ENCODE measurements at regions not wholly inside any gene's neighbourhood (a gene's known extent, or its start where the extent isn't known, plus 50 kb on each side); places are given as distances from the start of the nearest gene placed in this dataset.
A peak's percentile ranks its signal among the peaks of the same experiment; 100 is the strongest.

DNA sequence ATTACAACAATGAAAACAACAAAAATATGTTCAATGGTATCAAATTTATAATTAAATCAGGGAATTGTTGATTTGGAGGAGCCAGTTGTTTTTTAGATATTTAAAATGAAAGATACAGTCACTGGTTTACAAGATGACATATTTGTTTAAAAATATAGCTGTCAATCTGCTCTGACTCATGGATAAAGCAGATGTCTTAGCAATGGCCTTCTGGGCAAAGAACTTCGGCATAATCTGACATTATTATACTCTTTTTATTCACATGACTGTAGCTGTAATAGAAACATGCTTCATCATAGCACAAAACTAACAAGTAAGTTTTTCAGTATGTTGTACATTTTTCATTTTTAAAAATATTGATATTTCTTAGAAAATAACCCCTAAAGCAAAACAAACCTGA is 267.4 kb downstream of the CENPW start:
- no peak for DNase-seq

DNA sequence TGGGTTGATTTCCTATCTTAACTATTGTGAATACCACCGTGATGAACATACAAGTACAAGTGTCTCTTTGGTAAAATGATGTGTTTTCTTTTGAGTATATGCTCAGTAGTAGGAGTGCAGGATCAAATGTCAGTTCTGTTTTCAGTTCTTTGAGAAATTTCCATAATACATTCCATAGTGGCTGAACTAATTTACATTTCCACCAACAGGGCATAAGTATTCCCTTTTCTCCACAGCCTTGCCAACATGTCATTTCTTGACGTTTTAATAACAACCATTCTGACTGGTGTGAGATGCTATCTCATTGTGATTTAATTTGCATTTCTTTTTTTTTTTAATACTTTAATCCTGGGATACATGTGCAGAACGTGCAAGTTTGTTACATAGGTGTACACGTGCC is 268.8 kb downstream of the CENPW start:
- DNase-seq = no peak

DNA sequence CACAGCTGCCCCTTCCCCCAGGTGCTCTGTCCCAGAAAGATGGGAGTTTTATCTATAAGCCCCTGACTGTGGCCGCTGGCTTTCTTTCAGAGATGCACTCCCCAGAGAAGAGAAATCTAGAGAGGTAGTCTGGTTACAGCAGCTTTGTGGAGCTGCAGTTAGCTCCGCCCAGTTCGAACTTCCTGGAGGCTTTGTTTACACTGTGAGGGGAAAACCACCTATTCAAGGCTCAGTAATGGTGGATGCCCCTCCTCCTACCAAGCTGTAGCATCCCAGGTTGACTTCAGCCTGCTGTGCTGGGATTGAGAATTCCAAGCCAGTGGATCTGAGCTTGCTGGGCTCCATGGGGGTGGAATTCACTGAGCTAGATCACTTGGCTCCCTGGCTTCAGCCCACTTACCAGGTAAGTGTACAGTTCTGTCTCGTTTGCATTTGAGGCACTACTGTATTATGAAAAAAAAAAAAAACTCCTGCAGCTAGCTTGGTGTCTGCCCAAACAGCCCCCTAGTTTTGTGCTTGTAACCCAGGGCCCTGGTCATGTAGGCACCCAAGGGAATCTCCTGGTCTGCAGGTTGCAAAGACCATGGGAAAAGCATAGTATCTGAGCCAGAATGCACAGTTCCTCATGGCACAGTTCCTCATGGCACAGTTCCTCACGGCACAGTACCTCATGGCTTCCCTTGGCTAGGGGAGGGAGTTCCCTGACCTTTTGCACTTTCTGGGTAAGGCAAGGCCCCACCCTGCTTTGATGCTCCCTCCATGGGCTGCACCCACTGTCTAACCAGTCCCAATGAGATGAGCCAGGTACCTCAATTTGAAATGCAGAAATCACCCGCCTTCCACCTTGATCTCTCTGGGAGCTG is 275.0 kb downstream of the CENPW start:
- no peak for DNase-seq

DNA sequence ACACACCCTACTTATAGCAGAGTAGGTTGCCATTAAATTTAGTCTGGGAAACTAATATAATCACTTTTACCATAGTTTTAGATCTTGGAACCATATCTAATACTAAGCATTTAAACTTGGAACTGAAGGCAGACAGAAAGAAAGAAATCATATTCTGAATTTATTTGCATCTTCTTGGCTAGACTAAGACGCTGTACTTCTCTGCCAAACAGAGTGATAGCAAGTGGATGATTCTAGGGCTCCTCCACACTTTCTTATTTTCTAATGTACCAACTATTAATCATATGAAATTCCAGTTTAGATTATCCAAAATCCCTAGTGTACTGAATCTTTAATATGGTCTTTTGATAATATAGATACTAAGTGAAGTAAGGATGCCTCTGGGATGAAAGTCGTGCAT is 277.0 kb downstream of the CENPW start:
- DNase-seq = no peak

DNA sequence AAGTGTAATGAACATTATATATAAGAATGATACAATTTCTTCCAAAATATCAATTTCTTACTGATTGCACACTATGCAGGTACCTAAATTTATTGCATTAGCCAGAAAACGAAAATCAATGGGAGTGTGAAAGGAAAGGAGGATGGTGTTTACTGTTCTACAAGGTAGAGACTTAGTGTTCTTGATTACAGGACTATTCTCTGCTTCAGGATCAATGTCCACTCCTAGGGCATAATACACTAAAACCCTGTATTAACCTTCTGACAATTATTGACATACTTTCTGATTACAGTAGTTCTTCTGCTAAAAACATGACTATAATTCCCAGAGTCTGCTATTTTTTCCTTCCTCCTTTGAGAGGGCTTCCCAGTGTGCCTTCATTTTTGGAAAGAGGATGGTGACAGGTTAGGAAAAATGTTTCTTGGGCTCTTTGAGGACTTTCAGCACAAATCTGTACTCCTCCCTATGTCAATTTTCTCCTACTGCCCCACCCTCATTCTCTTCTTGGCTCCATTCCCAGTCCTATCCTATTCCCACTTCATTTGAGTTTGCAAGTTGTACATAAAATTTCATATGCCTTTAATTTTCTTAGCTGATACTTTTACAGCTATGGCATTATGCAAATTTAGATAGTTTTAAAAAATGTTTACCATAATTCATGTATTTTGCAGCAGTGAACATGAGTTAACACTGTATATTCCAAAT is 278.9 kb downstream of the CENPW start:
- DNase-seq = no peak

DNA sequence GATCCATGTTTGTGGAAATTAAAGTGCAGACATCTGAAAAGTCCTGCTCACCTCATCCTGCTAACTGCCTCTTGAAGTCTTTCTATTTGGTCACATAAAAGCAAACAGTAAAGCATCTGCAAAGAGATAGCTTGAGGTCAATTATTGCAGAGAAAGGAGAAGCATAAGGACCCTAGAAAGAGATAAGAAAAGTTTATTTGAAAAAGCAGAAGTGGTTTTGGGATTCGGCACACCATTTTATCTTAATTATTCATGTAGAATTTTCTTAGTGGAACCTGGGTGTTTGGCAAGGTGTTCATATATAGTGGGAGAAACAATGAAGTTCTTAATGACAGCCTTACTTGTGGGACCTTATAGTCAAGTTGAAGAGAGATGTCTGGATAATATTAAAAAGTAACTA is 280.8 kb downstream of the CENPW start:
- DNase-seq = no peak

DNA sequence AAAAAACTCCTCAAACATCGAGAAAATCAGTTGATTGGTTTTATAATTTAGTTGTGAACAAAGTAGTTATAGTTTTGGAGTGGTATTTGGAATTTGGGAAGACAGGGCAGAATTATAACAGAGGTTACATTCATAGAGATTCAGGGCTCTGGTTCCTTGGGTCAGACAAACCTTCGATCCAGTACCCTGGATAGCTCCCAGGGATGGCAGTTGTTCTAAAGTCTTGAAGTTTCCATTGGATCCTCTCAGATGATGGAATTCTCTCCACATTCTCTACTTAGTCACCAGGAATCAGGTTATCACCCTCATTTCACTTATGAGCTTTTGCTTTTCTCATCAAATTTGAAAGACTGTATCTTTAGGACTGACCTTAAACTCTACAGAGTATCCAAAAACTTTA is 285.1 kb downstream of the CENPW start:
- no peak for DNase-seq

DNA sequence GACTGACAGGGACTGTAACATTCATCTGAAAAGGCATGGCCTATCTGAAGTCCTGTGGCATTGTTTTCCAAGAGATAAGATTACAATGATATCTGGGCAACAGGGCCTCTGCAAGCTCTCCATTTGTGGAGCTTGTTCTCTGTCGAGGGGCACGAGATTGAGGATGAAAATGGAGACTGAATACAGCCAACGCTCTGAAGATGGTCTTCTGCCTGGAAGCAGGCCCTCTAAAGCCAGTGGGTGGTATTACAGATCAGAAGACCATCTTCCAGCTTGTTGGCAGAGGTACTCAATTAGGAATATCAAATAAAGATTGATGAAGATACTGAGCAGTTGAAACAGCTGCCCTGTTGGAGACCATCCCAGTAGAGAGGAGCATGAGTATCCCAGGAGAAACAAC is 288.2 kb downstream of the CENPW start:
- no peak for DNase-seq

DNA sequence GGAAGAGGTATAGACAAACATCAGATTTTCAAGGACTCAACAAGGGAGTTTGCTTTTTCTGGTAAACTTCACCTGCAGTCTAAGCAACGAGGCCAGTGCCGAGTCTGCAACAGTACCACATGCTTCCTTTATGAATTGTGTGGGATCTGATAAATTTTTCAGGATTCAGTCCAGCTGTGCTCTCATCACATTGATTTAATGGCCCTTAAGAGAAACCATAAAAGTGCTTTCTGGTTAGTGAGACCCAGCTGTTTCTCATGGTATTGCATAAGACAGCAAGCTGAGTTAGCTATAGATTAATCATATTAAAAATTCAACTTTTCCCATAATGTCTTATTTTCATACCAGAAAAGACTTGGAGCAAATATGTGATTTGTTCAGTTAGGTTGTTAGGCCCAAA is 291.4 kb downstream of the CENPW start:
- peak in 1 of 2 donors; percentile 39 for DNase-seq

DNA sequence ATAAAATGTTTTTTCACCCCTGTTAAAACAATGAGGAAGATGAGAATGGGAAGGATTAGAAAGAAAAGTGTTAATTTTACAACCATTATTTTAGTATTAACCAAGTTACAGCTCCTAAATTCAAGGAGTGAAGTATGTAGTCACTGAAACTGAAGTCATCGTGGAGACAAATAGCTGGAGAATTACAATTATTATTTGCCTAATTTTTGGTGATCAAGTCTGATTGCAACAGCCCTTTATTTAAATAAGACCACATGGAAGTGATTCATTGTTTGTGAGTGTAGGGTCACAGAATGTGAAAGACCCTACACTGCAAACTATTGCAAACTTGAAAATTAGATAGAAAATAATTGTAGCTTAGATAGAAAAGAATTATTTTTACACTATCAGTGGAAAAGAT is 292.4 kb downstream of the CENPW start:
- no peak for DNase-seq

DNA sequence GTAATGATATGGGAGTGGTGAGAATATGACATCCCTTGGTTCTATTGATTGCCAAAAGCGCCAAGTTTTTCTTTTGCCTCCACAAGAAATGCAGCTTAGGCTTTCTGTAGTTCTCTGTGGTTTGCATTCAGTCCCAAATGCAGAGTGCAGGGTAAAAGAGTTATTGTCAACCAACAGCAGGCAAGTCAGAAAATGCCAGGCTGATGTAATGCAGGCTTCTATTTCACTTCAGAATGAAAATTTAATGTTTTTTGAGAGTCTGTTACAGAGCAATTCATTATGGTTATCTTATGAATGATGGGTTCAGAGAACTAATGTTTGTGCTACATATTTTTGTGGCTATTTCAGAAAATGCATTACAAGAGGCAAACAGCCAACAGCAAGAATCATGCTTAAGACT is 293.5 kb downstream of the CENPW start:
- no peak for DNase-seq

DNA sequence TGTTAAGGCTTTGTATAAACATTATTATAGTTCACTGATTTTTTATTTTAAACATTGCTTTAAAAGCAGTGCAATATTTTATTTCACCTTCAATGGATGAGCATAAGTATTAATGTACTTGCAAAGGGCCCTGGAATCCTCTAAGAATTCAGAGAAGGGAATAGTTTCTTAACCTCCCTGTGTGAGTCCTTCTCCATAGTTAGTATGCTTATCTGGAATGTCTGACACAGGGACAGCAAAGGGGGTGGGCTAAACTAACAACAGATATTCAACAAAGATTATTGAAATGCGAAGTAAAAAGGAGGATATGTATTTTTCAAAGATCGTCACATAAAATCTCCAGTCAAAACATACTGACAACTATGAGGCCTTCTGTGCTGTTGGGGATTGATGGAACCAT is 300.4 kb downstream of the CENPW start:
- no peak for DNase-seq

DNA sequence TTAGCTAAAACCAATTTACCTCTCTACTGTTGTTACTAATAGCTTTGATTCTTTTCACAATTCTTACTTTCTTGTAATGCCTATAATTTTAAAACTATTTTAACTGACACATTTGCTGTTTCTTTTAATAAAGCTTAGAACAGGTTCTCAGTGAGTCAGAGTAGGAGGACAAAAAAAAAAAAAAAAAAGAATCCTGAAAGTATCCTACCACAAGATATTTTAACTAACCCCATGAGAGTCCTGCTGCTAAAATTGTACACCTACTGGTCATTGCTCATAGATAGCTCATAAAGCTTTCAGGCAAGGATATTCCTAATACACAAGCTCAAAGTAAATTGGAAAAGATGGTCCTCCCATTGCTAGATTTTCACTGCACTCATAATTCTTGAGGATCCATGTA is 301.0 kb downstream of the CENPW start:
- no peak for DNase-seq

DNA sequence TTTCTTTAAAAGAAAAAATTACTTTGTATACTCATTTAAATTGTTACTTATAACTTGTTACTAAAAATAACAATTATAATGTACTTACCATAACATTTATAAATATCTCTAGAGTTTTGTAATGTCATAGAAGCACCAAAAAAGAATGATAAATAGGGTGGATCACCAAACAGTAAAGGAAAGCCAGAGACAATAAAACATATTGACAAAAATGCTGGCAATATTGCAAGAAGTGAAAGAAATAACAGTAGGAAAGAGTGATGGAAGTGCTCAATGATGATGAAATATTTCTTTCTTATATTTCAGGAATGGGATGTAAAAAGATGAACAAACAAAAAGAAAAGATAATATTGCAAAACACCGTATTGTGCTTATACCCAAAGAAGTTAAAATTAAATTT is 301.7 kb downstream of the CENPW start:
- no peak for DNase-seq

DNA sequence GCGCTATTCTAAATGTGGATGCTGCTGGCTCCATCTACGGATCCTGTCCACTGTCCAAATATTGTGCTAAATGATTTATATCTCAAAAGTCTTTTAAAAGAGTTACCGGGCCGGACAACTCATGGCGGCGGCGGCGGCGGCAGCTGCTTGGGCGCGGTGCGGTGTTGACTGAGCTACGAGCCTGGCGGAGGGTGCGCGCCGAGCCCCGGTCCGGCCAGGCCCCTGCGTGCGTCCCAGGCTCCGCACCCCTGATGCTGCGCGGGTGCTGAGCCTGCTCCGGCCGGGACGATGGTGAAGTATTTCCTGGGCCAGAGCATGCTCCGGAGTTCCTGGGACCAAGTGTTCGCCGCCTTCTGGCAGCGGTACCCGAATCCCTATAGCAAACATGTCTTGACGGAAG is 303.4 kb downstream of the CENPW start:
- DNase-seq = no peak

DNA sequence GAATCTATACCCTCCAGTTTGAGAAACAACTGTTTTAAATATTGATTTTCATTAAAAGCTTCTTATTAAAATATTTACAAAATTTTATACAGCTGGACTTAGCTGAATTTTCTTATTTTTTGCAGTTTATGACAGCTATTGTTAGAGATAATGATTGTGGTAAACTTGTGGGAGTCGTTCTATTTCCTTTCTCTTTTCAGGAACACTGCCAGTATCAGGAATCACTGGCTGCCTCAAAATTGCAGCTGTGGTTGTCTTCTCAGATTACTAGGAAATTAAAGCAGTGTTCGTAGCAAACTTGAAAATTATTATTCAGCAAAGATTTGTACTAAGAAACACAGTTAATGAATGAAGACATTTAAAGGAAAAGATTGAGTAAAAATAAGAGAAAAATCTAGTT is 311.0 kb downstream of the CENPW start:
- DNase-seq = no peak

DNA sequence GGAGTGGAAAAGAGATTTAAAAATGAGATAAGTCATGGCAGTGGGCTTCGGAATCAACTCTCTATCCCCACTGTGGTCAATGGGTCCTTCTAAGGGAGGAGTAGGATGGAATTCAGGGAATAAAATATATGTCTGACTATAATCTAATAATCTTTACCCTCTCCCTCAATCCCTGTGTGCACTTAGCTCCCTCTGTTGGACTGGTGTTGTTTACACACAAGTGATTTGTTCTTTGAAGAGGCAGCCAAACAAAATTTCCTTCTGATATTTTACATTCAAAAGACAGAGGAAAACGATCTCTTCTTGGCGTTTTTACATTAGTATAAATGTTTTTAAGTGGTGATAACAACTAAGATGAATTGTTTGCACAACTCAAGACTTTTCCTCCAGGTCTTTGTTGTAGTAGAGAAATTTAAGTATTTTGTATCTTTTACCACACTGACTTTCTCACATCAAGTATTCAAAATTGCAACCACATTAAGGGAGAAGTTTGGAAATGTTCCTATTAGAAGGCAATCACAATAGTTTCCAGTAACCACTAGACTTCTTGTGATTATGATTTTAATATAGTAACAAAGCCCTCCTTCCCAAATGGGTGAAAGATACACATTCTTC is 317.8 kb downstream of the CENPW start:
- DNase-seq = no peak

DNA sequence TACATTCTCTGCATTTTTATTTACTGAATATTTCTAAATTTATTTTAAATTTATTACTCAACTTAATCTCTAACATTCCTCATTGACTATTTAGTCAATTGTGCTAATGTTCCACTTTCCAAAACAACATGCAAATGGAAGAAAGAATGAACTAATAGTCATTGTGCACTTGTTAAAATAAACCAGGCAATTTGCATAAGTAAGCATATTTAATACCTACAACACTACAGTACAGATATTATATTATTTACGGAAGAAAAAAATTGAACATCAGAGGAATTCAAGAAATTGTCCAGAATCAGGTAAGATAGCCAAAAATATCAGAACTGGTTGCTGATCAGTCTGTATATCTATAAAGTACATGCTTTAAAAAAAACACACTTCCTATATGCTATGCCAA is 320.5 kb downstream of the CENPW start:
- DNase-seq = no peak

DNA sequence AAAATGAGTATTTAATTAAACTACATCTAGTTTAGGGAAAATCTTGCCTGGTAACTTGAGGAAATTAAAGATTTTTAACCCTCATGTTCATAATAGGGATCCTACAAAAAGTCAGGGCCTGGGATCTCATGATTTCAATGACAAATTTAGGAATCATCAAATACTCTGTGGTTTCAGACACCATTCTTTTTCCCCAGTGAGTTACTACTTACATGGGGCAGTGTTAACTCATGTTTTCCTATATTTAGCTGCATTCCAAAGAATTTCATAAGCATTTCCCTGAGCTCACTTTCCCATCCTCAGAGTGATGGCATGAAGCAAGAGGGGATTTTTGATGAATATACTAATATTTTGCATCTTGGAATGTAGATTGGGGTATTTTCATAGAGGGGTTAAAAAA is 321.7 kb downstream of the CENPW start:
- DNase-seq = no peak

DNA sequence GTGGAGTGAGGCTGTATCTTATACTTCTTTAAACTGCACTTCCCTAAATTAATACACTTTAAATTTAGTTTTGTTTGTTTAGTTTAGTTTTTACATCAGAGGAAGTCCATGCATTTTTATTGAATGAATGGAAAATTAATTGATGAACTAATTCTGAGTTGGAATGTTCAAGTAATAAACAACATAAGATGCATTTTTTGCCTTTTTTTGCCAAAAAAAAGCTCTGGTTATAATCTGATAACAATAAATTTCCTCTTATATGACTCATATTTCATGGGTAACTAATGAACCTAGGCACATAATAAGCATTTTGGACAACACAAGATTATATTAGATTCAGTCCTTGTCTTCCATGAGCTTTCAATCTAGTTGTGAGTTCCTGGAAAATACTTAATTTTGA is 323.1 kb downstream of the CENPW start:
- no peak for DNase-seq

DNA sequence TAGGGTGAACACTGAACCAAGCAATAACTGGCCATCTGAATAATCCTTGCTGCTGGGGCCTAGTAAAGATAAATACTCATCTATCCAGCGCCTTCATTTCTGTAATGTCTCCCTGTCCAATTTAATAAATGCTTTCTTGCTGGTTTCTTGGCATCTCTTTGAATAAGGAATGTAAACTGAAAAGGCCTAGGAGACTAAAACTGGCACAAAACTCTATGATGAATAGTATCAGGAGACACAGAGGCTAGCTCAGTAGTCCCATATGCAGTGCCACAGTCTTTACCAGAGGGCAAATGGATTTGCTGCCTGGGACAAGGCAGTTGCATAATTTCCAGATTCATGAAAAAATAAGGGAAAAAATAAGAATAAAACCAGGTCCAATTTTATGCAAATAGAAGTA is 324.4 kb downstream of the CENPW start:
- no peak for DNase-seq

DNA sequence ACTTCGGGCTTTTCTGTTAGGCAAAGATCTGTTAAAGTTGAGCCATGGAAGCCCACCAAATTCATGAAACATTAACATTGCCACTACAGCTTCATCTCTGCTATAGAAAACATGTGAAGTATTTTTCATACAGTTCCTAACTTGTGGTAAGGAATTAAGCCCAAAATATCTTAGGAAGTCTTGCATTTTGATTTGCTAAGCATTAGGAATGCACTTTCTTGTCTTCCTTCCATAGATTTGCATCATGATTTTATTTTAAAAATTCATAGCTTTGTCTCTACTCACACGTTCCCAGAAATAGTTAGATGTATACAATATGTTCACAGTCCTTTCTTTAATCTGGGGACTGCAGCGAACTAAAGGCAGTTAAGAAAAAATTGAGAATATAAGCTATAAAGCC is 325.6 kb downstream of the CENPW start:
- DNase-seq = no peak

DNA sequence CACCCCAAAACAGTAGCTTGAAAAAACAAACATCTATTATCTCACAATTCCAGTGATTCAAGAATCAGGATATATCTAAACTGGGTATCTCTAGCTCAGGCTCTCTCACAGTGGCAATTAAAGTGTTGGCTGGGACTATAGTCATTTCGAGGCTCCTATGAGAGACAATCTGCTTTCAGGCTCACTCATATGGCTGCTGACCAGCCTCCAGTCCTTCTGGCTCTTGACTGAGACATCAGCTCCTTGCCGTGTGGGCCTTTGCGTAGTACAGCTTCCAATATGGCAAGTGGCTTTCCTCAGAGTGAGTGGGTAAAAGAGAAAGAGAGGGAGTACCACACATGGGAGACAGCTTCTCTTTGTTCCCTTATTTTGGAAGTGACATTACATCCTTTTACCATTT is 327.2 kb downstream of the CENPW start:
- DNase-seq = no peak
